Smooth muscle cell (in vitro differentiated cells): ENCODE measurements at regions not wholly inside any gene's neighbourhood (a gene's known extent, or its start where the extent isn't known, plus 50 kb on each side); places are given as distances from the start of the nearest gene placed in this dataset.

Source experiments
- DNase-seq: peaks from one replicate; lab custom pipeline; 2025; ENCODE audit not compliant: unreplicated experiment; lab: John Stamatoyannopoulos, UW
- H2AFZ ChIP-seq: fragments of 200-600 bp; sonication (generic); 2 replicates; pipeline ENCODE4 v1.6.0; 2016; ENCODE audit warnings: antibody characterized with exemption, low read depth, mild to moderate bottlenecking
- H3F3A ChIP-seq: fragments of 200-600 bp; sonication (generic); 2 replicates; pipeline ENCODE4 v1.6.0; 2017; ENCODE audit warnings: antibody characterized with exemption, low read depth
- H3K27ac ChIP-seq: fragments of 200-600 bp; sonication (generic); 2 replicates; pipeline ENCODE4 v1.5.1; 2016; ENCODE audit warnings: low read depth, mild to moderate bottlenecking
- H3K27me3 ChIP-seq: fragments of 200-600 bp; sonication (generic); 2 replicates; pipeline ENCODE4 v1.6.1; 2016; ENCODE audit warnings: low read depth, mild to moderate bottlenecking
- H3K36me3 ChIP-seq: fragments of 200-600 bp; sonication (generic); 2 replicates; pipeline ENCODE4 v1.5.1; 2016; ENCODE audit warnings: low read depth
- H3K4me1 ChIP-seq: fragments of 200-600 bp; sonication (generic); 2 replicates; pipeline ENCODE4 v1.5.1; 2016; ENCODE audit warnings: low read depth
- H3K4me2 ChIP-seq: fragments of 200-600 bp; sonication (generic); 2 replicates; pipeline ENCODE4 v1.6.0; 2016; ENCODE audit warnings: mild to moderate bottlenecking
- H3K4me3 ChIP-seq: fragments of 200-600 bp; sonication (generic); 2 replicates; pipeline ENCODE4 v1.5.1; 2016; ENCODE audit warnings: mild to moderate bottlenecking
- H3K79me2 ChIP-seq: fragments of 200-600 bp; sonication (generic); 2 replicates; pipeline ENCODE4 v1.6.0; 2016; ENCODE audit warnings: low read depth, mild to moderate bottlenecking
- H3K9ac ChIP-seq: fragments of 200-600 bp; sonication (generic); 2 replicates; pipeline ENCODE4 v1.6.0; 2016; ENCODE audit warnings: low read depth
- H3K9me3 ChIP-seq: fragments of 200-600 bp; sonication (generic); replicated peaks from 2 replicates; pipeline ENCODE4 v1.5.1; 2016; ENCODE audit warnings: low read depth
- H4K20me1 ChIP-seq: fragments of 200-600 bp; sonication (generic); 2 replicates; pipeline ENCODE4 v1.6.0; 2016; ENCODE audit warnings: low read depth
- WGBS: methylation state at CpG from one replicate; pipeline ENCODE4 v1.1.7; 2016; ENCODE audit warnings: low lambda C conversion rate; 5-methylcytosine and 5-hydroxymethylcytosine counted together
- TF ChIP-seq, protein P1 (sequence below): fragments of 200-600 bp; sonication (generic); IDR thresholded peaks from 2 replicates; pipeline ENCODE4 v1.5.1; 2017; ENCODE audit warnings: borderline replicate concordance, mild to moderate bottlenecking, antibody characterized with exemption; ENCODE audit not compliant: insufficient read depth, poor library complexity, severe bottlenecking

DNA sequence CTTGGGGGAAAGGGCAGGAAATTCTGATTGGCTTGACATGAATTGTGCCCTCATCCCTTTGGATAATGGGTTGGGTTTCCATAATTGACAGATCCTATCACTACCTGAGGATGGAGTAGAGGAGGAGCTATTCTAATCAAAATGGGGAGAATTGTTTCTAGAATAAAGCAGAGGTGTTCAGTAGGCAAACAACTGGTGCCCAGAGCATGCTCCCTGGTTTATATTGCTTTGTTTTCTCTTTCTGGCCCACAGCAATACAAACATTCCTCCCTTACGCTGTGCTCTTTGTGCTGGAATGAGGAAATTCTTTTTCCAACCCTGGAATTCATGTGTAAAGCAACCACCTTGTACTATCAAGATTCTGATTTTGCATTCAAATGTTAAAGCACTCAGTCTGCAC, 147.4 kb downstream of the RASSF9 start:
- Histone ChIP-seq H3K27ac (no peak overlapping the region), H2AFZ (peak overlapping the region; percentile 31), H3F3A (no peaks in the 10 kb centered on the region), H3K27me3 (no peaks in the 10 kb centered on the region), H3K9me3 (no peaks in the 10 kb centered on the region), H3K4me3 (no peak overlapping the region), H3K4me1 (no peaks in the 10 kb centered on the region), H4K20me1 (no peaks in the 10 kb centered on the region), H3K4me2 (no peak overlapping the region), H3K79me2 (no peaks in the 10 kb centered on the region), H3K36me3 (no peaks in the 10 kb centered on the region), H3K9ac (no peak overlapping the region)
- no peak for DNase-seq
- TF ChIP-seq, protein P1, sequence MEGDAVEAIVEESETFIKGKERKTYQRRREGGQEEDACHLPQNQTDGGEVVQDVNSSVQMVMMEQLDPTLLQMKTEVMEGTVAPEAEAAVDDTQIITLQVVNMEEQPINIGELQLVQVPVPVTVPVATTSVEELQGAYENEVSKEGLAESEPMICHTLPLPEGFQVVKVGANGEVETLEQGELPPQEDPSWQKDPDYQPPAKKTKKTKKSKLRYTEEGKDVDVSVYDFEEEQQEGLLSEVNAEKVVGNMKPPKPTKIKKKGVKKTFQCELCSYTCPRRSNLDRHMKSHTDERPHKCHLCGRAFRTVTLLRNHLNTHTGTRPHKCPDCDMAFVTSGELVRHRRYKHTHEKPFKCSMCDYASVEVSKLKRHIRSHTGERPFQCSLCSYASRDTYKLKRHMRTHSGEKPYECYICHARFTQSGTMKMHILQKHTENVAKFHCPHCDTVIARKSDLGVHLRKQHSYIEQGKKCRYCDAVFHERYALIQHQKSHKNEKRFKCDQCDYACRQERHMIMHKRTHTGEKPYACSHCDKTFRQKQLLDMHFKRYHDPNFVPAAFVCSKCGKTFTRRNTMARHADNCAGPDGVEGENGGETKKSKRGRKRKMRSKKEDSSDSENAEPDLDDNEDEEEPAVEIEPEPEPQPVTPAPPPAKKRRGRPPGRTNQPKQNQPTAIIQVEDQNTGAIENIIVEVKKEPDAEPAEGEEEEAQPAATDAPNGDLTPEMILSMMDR, result no peak
- WGBS, result 39% methylated on average over 1 of the region's 1 CpG

GRCh38 chr12:85690146-85690545, 146.1 kb downstream of the RASSF9 start:
- H3K4me1 ChIP-seq, result no peaks in the 10 kb centered on the region
- WGBS, result 92% methylated on average over 3 of the region's 3 CpGs
- no peak for DNase-seq
- no peaks in the 10 kb centered on the region for H3F3A ChIP-seq
- H3K4me3 ChIP-seq, result no peak overlapping the region
- H3K79me2 ChIP-seq, result no peaks in the 10 kb centered on the region
- H3K27ac ChIP-seq, result no peak overlapping the region
- TF ChIP-seq, protein P1, result no peak
- no peak overlapping the region for H2AFZ ChIP-seq
- H3K27me3 ChIP-seq, result no peaks in the 10 kb centered on the region
- no peaks in the 10 kb centered on the region for H4K20me1 ChIP-seq
- no peaks in the 10 kb centered on the region for H3K36me3 ChIP-seq
- H3K9ac ChIP-seq, result no peak overlapping the region
- no peaks in the 10 kb centered on the region for H3K9me3 ChIP-seq
- no peak overlapping the region for H3K4me2 ChIP-seq

GRCh38 chr12:85693093-85693665, 143.0 kb downstream of the RASSF9 start:
- Histone ChIP-seq H3K4me3 (no peak overlapping the region), H3K79me2 (no peaks in the 10 kb centered on the region), H2AFZ (no peak overlapping the region), H4K20me1 (no peaks in the 10 kb centered on the region), H3K27me3 (no peaks in the 10 kb centered on the region), H3K9ac (no peak overlapping the region), H3F3A (no peaks in the 10 kb centered on the region), H3K4me2 (no peak overlapping the region), H3K9me3 (no peaks in the 10 kb centered on the region), H3K27ac (no peak overlapping the region), H3K36me3 (no peaks in the 10 kb centered on the region), H3K4me1 (no peaks in the 10 kb centered on the region)
- no peak for DNase-seq
- WGBS, result 91% methylated on average over 3 of the region's 3 CpGs
- TF ChIP-seq, protein P1, result no peak

DNA sequence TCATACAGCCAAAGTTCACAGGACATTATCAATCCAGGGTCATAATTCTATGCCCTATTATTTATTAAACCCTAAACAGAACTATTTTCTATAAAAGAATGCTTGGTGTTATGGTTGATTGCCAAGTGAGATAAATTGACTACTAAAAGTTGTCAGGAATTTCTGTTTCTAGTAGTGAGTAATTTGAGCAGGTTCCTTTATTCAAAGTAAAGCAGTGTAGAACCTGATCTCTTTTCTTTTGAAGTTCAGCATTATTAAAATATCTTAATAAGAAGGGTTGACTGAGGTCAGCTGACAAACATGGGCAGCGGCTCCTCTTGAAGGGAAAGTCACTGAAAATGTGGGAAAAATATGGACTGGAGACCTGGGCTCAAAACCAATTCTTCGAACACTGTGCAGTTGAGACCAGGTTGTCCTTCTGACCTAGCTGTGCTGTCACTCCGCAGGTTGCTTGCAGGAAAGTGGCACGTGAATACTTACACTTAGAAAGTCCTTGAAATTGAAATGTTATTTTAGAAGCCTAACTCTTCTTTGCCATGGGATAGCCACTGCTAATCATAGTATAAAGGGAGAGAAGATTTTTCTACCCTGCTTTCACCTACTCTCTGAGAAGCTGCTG, 141.0 kb downstream of the RASSF9 start:
- Histone ChIP-seq H3K4me1 (no peaks in the 10 kb centered on the region), H3K36me3 (no peaks in the 10 kb centered on the region), H3K4me3 (no peak overlapping the region), H2AFZ (no peak overlapping the region), H3K4me2 (no peak overlapping the region), H3K9ac (no peak overlapping the region), H3K79me2 (no peaks in the 10 kb centered on the region), H3K27me3 (no peaks in the 10 kb centered on the region), H3K9me3 (no peaks in the 10 kb centered on the region), H3K27ac (no peak overlapping the region), H4K20me1 (no peaks in the 10 kb centered on the region), H3F3A (no peaks in the 10 kb centered on the region)
- DNase-seq, result no peak
- TF ChIP-seq, protein P1, result no peak
- WGBS, result 60% methylated on average over 4 of the region's 4 CpGs
